Esophagus squamous epithelium (tissue), 5 donors: ENCODE measurements at regions not wholly inside any gene's neighbourhood (a gene's known extent, or its start where the extent isn't known, plus 50 kb on each side); places are given as distances from the start of the nearest gene placed in this dataset.

Experiments used
- DNase-seq: peaks from one replicate; lab custom pipeline; 2025; lab: John Stamatoyannopoulos, UW
- H3K27ac ChIP-seq, 4 donors: fragments of 200-600 bp; sonication (generic); one replicate each; pipeline ENCODE4 v1.5.1; 2016 to 2019; ENCODE audit warnings: mild to moderate bottlenecking in 1 of 4
- H3K27me3 ChIP-seq, 4 donors: fragments of 200-600 bp; sonication (generic); 1 replicate in 3 of 4; 2 replicates in 1 of 4; pipeline versions ENCODE4 v1.5.1 to v1.6.0; 2017 to 2021; ENCODE audit warnings: antibody characterized with exemption in 1 of 4
- H3K36me3 ChIP-seq, 3 donors: fragments of 200-600 bp; sonication (generic); one replicate each; pipeline ENCODE4 v1.5.1; 2016 to 2019
- H3K4me1 ChIP-seq, 3 donors: fragments of 200-600 bp; sonication (generic); one replicate each; pipeline ENCODE4 v1.5.1; 2017 to 2019
- H3K4me3 ChIP-seq, 4 donors: fragments of 200-600 bp; sonication (generic); 1 replicate in 3 of 4; 2 replicates in 1 of 4; pipeline ENCODE4 v1.5.1; 2016 to 2019; ENCODE audit warnings: mild to moderate bottlenecking in 2 of 4, moderate library complexity in 1 of 4
- H3K9me3 ChIP-seq, 3 donors: fragments of 200-600 bp; sonication (generic); one replicate each; pipeline ENCODE4 v1.5.1; 2016 to 2019
- CTCF ChIP-seq, 6 experiments: fragments of 450-650 bp in 4 of 6; fragments of 200-600 bp in 2 of 6; sonication (generic) in 2 of 6; IDR thresholded peaks; one replicate each; pipeline ENCODE4 v1.5.1; 2016 to 2019; ENCODE audit warnings: antibody characterized with exemption in 6 of 6, mild to moderate bottlenecking in 4 of 6, moderate library complexity in 4 of 6
- POLR2A ChIP-seq, 4 donors: fragments of 450-650 bp; IDR thresholded peaks; one replicate each; pipeline ENCODE4 v1.6.1; 2017; ENCODE audit warnings: antibody characterized with exemption in 4 of 4, mild to moderate bottlenecking in 4 of 4, moderate library complexity in 3 of 4
- WGBS, 2 donors: methylation state at CpG; one replicate each; pipeline ENCODE4 v1.1.5; 2018; 5-methylcytosine and 5-hydroxymethylcytosine counted together
- intact Hi-C: fragments of 100-400 bp; cut with DNase I; formaldehyde crosslinking; loops from one replicate; pipeline ENCODE4 v1.15.0; 2022
- donor health status: DM: yes; HTN: yes; CAD: no.

GRCh38 chrX:34560180-34560579 is 96.9 kb downstream of the TMEM47 start:
- 26 to 39% methylated on average over 2 to 4 of the region's 4 CpGs for WGBS, 2 donors
- intact Hi-C loops = no loop called here

GRCh38 chrX:34559325-34559724 is 97.8 kb downstream of the TMEM47 start:
- WGBS, 2 donors = 29 to 57% methylated on average over 1 of the region's 1 CpG
- TF ChIP-seq POLR2A (IDR thresholded peaks at IDR 0.05) (no peak), CTCF (IDR thresholded peaks at IDR 0.05) (no peak)
- H3K9me3 ChIP-seq = no peaks in the 10 kb centered on the region

More at GRCh38 chrX:34560180-34560579, 96.9 kb downstream of the TMEM47 start:
- Histone ChIP-seq H3K4me1 (no peaks in the 10 kb centered on the region), H3K36me3 (no peaks in the 10 kb centered on the region), H3K9me3 (no peaks in the 10 kb centered on the region), H3K4me3 (no peak overlapping the region), H3K27me3 (no peaks in the 10 kb centered on the region), H3K27ac (no peak overlapping the region)
- TF ChIP-seq CTCF (IDR thresholded peaks at IDR 0.05) (no peak), POLR2A (IDR thresholded peaks at IDR 0.05) (no peak)
- DNase-seq = no peak

GRCh38 chrX:34557733-34558132 is 99.4 kb downstream of the TMEM47 start:
- H3K9me3 ChIP-seq = no peaks in the 10 kb centered on the region
- H3K27me3 ChIP-seq = no peaks in the 10 kb centered on the region
- DNase-seq = no peak
- TF ChIP-seq POLR2A (IDR thresholded peaks at IDR 0.05) (no peak), CTCF (IDR thresholded peaks at IDR 0.05) (no peak)
- no peaks in the 10 kb centered on the region for H3K36me3 ChIP-seq
- 69 to 93% methylated on average over 1 of the region's 1 CpG for WGBS, 2 donors
- no peak overlapping the region for H3K4me3 ChIP-seq
- H3K27ac ChIP-seq = no peak overlapping the region
- H3K4me1 ChIP-seq = no peaks in the 10 kb centered on the region
- intact Hi-C loops = no loop called here

More at GRCh38 chrX:34559325-34559724, 97.8 kb downstream of the TMEM47 start:
- H3K36me3 ChIP-seq = no peaks in the 10 kb centered on the region
- no peak overlapping the region for H3K4me3 ChIP-seq
- DNase-seq = no peak
- no peak overlapping the region for H3K27ac ChIP-seq
- H3K4me1 ChIP-seq = no peaks in the 10 kb centered on the region
- intact Hi-C loops = no loop called here
- no peaks in the 10 kb centered on the region for H3K27me3 ChIP-seq

GRCh38 chrX:34555481-34555880 is 101.6 kb downstream of the TMEM47 start:
- Histone ChIP-seq H3K27me3 (no peaks in the 10 kb centered on the region), H3K9me3 (no peaks in the 10 kb centered on the region), H3K4me1 (no peaks in the 10 kb centered on the region), H3K36me3 (no peaks in the 10 kb centered on the region), H3K4me3 (no peak overlapping the region), H3K27ac (no peak overlapping the region)
- intact Hi-C loops = no loop called here
- 73 to 74% methylated on average over 6 of the region's 6 CpGs for WGBS, 2 donors
- no peak for DNase-seq
- TF ChIP-seq CTCF (IDR thresholded peaks at IDR 0.05) (no peak), POLR2A (IDR thresholded peaks at IDR 0.05) (no peak)

GRCh38 chrX:34546366-34546765 is 110.7 kb downstream of the TMEM47 start:
- H3K4me1 ChIP-seq = no peaks in the 10 kb centered on the region
- intact Hi-C loops = no loop called here
- H3K36me3 ChIP-seq = no peaks in the 10 kb centered on the region
- H3K4me3 ChIP-seq = no peak overlapping the region
- no peaks in the 10 kb centered on the region for H3K9me3 ChIP-seq
- WGBS, 2 donors = 29 to 56% methylated on average over 4 of the region's 4 CpGs
- no peaks in the 10 kb centered on the region for H3K27me3 ChIP-seq
- TF ChIP-seq POLR2A (IDR thresholded peaks at IDR 0.05) (no peak), CTCF (IDR thresholded peaks at IDR 0.05) (no peak)
- no peak for DNase-seq
- no peak overlapping the region for H3K27ac ChIP-seq
